Muscle of leg (tissue), 3 donors: ENCODE measurements at regions not wholly inside any gene's neighbourhood (a gene's known extent, or its start where the extent isn't known, plus 50 kb on each side); places are given as distances from the start of the nearest gene placed in this dataset.
"Not testable (repeated sequence)": the region's sequence is repeated elsewhere in the genome, so short reads cannot be mapped to it uniquely, and the experiment has no call there.

ENCODE experiments used
- DNase-seq: peaks from one replicate; pipeline ENCODE4 v3.0.0; 2013
- H3K27ac ChIP-seq: one replicate; pipeline ENCODE4 v1.5.1; 2013; ENCODE audit warnings: mild to moderate bottlenecking, low read length, control low read depth
- H3K27me3 ChIP-seq: one replicate; pipeline ENCODE4 v1.6.1; 2013; ENCODE audit warnings: low read length; ENCODE audit not compliant: control insufficient read depth, insufficient read depth
- H3K36me3 ChIP-seq: one replicate; pipeline ENCODE4 v1.6.1; 2013; ENCODE audit warnings: low read length; ENCODE audit not compliant: control insufficient read depth, insufficient read depth
- H3K4me1 ChIP-seq: one replicate; pipeline ENCODE4 v1.6.1; 2013; ENCODE audit warnings: low read length; ENCODE audit not compliant: control insufficient read depth, insufficient read depth
- H3K4me3 ChIP-seq: one replicate; pipeline ENCODE4 v1.5.1; 2013; ENCODE audit warnings: low read length, control low read depth
- H3K9me3 ChIP-seq: replicated peaks from 2 replicates; pipeline ENCODE4 v1.6.1; 2013; ENCODE audit warnings: low read depth, low read length; ENCODE audit not compliant: control insufficient read depth
- WGBS: methylation state at CpG from one replicate; pipeline ENCODE4 v1.1.5; 2013; ENCODE audit warnings: missing lambda C conversion rate; ENCODE audit not compliant: insufficient coverage; 5-methylcytosine and 5-hydroxymethylcytosine counted together

- H3K4me3 ChIP-seq, H3K27me3 ChIP-seq, DNase-seq, H3K27ac ChIP-seq, H3K4me1 ChIP-seq, H3K36me3 ChIP-seq, H3K9me3 ChIP-seq: not testable (repeated sequence)
- WGBS: 71% methylated on average over 1 of the region's 5 CpGs
These were observed 148.2 kb upstream of the TNFAIP3 start for GRCh38 chr6:137718903-137719302.

GRCh38 chr6:137722749-137723272 lies 144.2 kb upstream of the TNFAIP3 start:
- no peaks in the 10 kb centered on the region for H3K27me3 ChIP-seq

GRCh38 chr6:137723273-137724017 lies 143.6 kb upstream of the TNFAIP3 start:
- Histone ChIP-seq H3K9me3 (no peaks in the 10 kb centered on the region), H3K36me3 (no peaks in the 10 kb centered on the region), H3K27ac (no peak overlapping the region)

More at GRCh38 chr6:137722749-137723272, 144.2 kb upstream of the TNFAIP3 start:
- Histone ChIP-seq H3K4me3 (no peak overlapping the region), H3K36me3 (no peaks in the 10 kb centered on the region), H3K9me3 (no peaks in the 10 kb centered on the region), H3K4me1 (no peaks in the 10 kb centered on the region), H3K27ac (no peak overlapping the region)
- 62% methylated on average over 3 of the region's 5 CpGs for WGBS
- DNase-seq: peak; percentile 63

GRCh38 chr6:137724018-137724403 lies 143.0 kb upstream of the TNFAIP3 start:
- H3K4me3 ChIP-seq: no peak overlapping the region
- DNase-seq: no peak
- H3K27ac ChIP-seq: no peak overlapping the region
- H3K9me3 ChIP-seq: no peaks in the 10 kb centered on the region
- 80% methylated on average over 1 of the region's 3 CpGs for whole genome bisulfite sequencing
- H3K36me3 ChIP-seq: no peaks in the 10 kb centered on the region
- H3K4me1 ChIP-seq: no peaks in the 10 kb centered on the region
- no peaks in the 10 kb centered on the region for H3K27me3 ChIP-seq

More at GRCh38 chr6:137723273-137724017, 143.6 kb upstream of the TNFAIP3 start:
- WGBS: no CpG with 5 or more reads among the region's 4 CpGs
- Histone ChIP-seq H3K27me3 (no peaks in the 10 kb centered on the region), H3K4me3 (no peak overlapping the region), H3K4me1 (no peaks in the 10 kb centered on the region)
- DNase-seq: no peak

GRCh38 chr6:137724495-137725211 lies 142.4 kb upstream of the TNFAIP3 start:
- Histone ChIP-seq H3K36me3 (no peaks in the 10 kb centered on the region), H3K27ac (no peak overlapping the region), H3K4me1 (no peaks in the 10 kb centered on the region), H3K9me3 (no peaks in the 10 kb centered on the region), H3K27me3 (no peaks in the 10 kb centered on the region), H3K4me3 (no peak overlapping the region)
- WGBS: 77% methylated on average over 3 of the region's 10 CpGs
- DNase-seq: peak; percentile 33

- no peaks in the 10 kb centered on the region for H3K36me3 ChIP-seq
- no peak for DNase-seq
- no peak overlapping the region for H3K4me3 ChIP-seq
- H3K27me3 ChIP-seq: no peaks in the 10 kb centered on the region
- H3K27ac ChIP-seq: no peak overlapping the region
- H3K4me1 ChIP-seq: no peaks in the 10 kb centered on the region
- WGBS: 80% methylated on average over 1 of the region's 2 CpGs
- H3K9me3 ChIP-seq: no peaks in the 10 kb centered on the region
These were observed 141.1 kb upstream of the TNFAIP3 start for GRCh38 chr6:137725949-137726348.

- Histone ChIP-seq H3K4me1 (no peaks in the 10 kb centered on the region), H3K36me3 (no peaks in the 10 kb centered on the region), H3K27ac (no peak overlapping the region), H3K4me3 (no peak overlapping the region), H3K27me3 (no peaks in the 10 kb centered on the region), H3K9me3 (no peaks in the 10 kb centered on the region)
- no peak for DNase-seq
- no CpG with 5 or more reads among the region's 1 CpG for WGBS
These were observed 140.5 kb upstream of the TNFAIP3 start for GRCh38 chr6:137726582-137726981.

GRCh38 chr6:137727216-137727765 lies 139.8 kb upstream of the TNFAIP3 start:
- DNase-seq: no peak
- H3K27ac ChIP-seq: no peak overlapping the region
- 73% methylated on average over 1 of the region's 4 CpGs for WGBS
- H3K27me3 ChIP-seq: no peaks in the 10 kb centered on the region
- H3K36me3 ChIP-seq: no peaks in the 10 kb centered on the region
- no peak overlapping the region for H3K4me3 ChIP-seq
- no peaks in the 10 kb centered on the region for H3K9me3 ChIP-seq
- no peaks in the 10 kb centered on the region for H3K4me1 ChIP-seq

- Histone ChIP-seq H3K36me3 (no peaks in the 10 kb centered on the region), H3K27me3 (no peaks in the 10 kb centered on the region), H3K4me1 (no peaks in the 10 kb centered on the region), H3K9me3 (no peaks in the 10 kb centered on the region), H3K27ac (no peak overlapping the region), H3K4me3 (no peak overlapping the region)
- WGBS: 56% methylated on average over 3 of the region's 6 CpGs
- peak; percentile 77 for DNase-seq
These were observed 138.4 kb upstream of the TNFAIP3 start for GRCh38 chr6:137728386-137729349.
